GM04503 (cell line): ENCODE measurements at regions not wholly inside any gene's neighbourhood (a gene's known extent, or its start where the extent isn't known, plus 50 kb on each side); places are given as distances from the start of the nearest gene placed in this dataset.

Experiments
- DNase-seq: peaks from one replicate; pipeline ENCODE4 v3.0.0-alpha.2; 2012; ENCODE audit warnings: low read depth

DNA sequence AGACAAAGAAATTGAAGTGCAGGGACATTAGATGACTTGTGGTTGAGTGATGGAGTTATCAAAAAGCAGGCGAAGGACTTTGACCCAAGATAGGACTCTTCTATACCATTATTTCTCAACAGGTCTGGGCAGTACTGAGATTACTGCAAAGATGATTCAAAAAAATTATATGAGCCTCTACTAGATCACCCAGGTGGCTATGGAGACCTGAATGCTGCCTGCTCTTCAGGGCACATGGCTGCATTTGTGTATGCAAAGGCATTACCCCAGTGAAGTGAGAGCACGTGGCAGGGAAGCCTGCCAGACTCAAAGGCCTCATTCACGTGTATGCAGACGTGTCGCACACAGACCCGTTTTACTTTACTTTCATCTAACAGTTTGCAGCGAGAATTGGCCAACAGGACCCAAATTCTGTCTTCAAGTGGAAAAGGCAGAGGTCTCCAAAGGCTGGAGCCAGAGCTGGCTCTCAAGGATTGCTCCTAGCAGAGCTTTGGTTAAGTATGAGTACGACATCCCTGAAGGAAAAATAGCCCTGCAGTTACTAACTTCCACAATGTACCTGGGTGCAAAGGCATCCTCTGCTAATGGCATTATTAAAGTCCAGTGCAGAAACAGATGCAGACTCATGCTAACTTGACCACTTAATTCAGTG lies 113.8 kb upstream of the ARMC2 start:
- no peak for DNase-seq

DNA sequence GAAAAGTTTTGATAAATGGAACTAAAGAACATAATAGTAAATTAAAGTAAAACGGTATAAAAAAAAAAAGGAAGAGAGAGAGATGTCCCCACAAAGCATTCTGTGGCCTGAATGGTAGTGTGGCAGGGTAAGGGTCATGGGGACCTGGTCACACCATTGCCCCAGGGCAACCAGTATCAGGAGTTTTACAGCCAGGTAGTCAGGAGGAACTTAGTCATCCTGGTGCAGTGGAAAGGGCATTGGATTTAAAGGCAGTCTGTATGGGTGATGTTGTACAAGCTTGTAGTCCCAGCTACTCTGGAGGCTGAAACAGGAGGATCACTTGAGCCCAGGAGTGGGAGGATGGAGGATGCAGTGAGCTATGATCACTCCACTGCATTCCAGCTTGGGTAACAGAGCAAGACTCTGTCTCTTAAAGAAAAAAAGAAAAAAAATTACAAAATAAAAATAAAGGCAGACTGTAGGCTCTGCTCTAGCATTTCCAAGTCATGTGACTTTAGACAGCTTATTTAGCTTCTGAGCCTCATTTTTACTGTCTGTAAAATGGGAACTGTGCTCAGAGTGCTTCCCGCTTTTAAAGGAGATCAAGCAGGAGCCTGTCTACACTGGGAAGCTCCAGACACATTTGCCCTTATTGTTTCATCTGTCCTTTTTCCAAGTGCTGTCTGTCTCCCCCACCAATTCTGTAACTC lies 112.8 kb upstream of the ARMC2 start:
- no peak for DNase-seq

DNA sequence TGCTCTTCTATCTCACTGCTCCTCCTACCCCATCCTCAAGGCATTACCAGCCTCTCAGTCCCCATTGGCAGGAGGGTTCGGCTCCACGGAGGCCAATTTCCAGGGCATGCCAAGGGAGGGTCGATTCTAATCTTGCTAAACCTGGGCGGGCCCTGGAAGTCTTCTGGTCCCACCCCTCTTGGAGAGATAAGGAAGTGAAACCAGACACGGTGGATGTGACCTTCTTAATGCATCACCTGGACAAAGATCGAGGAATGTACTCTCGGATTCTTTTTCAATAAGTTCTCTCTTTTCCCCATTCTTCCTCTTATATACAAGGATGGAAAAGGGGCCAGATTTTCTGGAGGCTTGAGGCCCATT lies 112.2 kb upstream of the ARMC2 start:
- DNase-seq = no peak

DNA sequence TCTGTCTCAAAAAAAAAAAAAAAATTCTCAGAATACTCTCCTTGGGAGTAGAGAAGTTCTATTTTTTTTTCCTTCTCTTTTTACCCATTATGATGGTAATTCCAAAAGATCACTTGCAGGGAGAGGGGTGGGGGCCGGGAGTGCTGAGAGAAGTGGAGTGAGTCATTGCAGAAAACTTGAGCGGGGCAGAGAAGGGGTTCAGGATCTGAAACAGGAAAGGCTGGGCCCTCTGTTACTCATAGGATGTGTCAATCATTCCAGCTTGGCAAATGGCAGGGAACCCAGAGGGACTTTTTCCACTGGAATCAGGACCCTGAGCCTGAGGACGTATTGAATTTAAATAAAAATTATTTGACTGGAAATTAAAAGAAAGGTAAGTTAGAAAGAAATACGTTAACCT lies 111.4 kb upstream of the ARMC2 start:
- no peak for DNase-seq

DNA sequence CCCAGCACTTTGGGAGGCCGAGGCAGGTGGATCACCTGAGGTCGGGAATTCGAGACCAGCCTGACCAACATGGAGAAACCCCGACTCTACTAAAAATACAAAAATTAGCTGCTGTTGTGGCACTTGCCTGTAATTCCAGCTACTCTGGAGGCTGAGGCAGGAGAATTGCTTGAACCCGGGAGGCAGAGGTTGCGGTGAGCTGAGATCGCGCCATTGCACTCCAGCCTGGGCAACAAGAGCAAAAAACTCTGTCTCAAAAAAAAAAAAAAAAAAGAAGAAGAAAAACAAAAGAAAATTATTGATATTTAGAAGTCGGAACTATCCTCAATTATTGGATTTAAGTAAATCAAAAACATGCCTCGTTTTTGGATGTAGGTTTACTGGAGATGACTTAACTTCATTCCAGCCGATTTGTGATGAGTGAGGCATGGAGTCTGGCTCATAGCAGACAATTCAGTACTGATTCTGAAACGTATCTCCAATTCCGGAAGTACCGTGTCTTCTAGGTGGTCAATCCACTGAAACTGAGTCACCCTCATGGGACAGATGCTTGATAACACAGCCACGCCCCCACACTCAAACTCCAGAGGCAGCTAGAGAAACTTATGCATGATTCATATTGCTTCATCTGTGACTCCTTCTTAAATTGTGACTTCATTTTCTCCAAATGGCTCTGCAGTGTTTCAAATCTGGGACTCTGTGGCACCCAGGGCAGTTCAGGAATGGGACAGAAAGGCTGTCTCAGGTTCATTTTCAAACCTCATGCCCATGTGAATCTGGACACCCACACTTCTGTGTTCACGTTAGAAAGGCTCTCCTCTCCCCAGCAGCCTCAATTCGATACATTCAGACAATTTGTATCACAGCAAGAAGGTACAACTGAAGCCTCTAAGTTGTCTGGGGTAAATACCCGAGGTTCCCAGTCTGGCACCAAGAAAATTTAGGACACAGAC lies 110.4 kb upstream of the ARMC2 start:
- peak; percentile 92 for DNase-seq

DNA sequence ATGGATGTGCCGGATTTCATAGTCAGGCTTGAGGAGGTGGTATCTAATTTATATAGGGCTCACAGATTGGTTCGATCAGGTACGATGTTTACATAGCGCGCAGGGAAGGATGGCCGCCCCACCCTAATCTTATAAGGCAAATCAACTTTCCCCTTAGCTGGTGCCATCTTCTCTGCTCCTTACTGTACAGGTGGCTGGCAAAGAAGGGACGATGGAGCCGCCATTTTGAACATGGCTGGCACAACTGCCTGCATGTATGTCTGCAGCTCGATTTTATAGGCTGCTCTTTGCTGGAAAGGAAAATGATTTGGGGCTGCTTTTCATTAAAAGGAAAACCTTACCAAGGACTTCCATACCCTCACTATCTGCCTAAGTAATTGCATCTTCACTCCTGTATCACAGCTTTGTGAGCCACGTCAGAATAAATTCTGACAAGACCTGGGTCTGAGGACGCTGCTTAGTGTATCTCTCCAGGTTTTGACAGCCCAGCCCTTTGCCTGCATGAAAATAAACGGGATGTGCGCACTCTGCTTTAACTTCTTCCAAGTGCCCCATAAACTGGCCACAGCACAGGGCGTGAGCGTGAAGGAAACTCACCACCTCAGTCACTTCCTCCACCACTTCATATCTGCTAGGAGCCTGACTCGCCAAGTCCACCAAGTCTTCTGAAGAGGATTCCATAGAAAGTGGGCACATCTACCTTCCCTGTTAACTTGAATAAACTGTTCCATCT lies 109.4 kb upstream of the ARMC2 start:
- DNase-seq = no peak

DNA sequence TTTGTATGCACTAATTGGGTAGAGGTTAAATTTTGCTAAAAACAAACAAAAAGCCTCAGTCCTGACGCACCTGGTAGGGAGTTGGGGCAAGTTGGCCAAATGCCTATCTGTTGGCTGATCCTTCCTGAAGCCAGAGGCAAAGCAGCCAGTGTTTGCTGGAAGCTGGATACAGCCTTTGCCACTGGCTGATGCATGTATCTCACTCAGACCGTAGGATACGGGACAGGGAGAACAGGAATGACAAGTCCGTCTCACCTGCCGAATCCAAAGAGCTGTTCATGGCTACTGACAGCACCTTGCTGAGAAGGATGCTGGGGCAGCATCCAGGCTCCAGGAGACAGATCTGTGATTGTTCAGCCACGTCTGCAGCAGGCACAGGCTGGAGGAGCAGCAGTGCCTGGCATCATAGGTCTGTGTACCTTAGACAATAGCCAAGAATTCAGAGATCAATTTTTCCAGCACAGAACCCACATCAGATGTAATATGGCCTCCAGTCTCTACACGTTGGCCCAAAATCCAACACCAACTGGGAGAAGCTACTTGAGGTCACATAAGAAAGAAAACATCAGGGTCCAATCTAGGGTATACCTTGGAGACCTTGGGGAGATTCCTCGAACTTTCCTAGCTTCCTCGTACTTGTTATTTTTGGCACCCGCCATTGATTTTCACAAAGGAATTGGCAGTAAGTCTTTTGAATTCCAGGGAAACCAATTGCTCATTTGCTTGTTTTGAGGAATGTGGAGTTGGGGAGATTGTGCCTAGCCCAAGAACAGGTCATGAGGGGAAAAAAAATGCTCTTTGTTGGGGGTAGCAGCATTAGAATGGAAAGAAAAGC lies 108.5 kb upstream of the ARMC2 start:
- DNase-seq = no peak

DNA sequence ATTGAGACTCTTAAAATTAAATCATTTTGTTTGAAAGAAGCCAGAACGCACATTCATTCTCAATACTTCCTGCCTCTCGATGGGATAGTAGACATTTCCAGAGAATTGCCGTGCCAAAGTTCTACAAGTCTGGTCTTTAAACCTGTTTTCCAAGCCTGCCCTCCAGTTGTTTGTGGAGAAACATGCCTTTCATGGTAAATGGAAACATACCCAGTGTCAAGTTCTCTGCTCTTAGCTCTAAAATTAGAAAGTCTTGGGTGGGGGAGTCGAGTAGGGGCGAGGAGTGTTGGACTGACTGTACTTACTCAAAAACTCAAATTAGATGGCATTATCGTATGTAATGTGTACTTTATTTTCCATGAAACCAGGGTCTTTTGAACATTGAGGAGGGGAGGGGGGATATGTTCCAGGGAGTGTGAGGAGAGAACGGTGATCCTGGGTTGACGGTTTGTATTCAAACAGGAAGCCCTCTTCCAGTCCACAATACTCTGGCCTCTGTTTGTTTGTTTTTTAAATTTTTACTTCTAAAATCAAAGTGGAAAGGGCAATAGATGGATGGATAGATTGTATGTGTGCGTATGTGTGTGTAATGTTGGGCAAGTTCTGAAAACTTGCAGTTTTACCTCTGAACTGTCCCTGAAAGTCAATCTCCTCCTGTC lies 106.8 kb upstream of the ARMC2 start:
- DNase-seq = no peak

DNA sequence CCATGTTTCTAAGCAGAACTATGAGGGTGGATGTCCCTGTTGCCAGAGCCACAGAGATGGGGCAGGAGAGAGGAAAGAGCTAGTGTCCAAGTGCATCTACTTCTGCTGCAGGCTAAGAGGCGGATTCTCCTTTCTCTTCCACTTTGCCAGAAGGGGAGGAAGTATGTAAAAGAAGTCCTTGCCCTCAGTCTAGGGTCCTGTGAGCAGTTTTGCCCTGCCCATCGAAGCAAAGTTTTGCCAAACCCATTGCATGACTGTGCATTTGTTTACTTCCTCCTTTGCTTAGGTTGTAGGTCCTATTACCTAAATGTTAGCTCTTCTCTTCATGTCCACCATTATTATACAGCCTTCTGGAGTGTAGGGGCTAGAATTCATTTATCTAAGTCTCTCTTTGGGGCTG lies 106.2 kb upstream of the ARMC2 start:
- DNase-seq = no peak

DNA sequence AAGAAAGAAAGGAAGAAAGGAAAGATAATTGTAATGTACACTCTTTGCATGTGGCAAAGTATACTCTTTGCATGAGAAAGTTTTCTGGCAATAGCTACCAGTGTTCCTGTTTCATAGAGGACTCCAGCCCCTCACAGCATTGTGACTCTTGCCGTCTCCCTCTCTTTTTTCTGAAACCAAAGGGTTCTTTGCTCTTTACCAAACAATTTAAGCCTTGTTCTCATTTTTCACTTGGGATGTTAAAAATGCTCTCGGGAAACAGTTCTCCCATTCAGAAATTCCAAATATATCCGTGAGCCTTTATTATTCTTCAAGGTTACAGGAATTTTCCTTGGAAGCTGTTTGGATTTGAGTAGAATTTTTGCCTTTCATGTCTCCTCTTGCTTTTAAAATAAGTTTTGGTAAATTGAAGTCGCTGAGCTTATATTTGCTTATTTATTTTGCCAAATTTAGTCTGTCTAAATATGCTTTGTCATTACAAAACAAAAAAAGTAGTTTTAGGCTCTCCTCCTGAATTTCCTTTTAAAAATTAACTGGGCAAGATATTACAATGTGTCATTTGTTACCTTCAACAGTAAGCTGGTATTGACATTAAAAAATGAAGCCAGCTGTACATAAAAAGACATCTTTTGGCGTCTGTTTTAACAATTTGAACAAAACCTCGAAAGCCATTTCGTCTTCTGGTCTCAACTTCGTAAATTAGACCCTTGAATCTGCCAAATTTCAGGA lies 103.8 kb upstream of the ARMC2 start:
- DNase-seq = no peak

DNA sequence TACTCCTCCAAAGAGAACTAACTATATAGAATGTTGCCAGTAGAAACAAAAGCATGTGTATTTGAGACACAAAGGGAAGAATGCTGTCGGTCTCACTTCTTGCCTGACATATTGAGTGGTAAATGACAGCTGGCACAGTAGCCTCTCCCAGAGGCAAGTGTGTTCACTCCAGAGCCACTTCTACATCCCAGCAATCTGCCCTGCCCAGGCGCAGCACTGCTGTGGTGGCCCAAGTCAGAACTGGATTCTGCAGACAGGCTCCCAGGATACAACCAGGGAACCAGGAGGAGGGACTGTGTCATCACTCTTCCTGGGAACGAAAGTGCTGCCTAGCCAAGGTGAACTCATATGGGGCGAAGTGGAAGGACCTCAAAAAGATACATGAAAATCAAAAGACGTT lies 103.2 kb upstream of the ARMC2 start:
- no peak for DNase-seq

DNA sequence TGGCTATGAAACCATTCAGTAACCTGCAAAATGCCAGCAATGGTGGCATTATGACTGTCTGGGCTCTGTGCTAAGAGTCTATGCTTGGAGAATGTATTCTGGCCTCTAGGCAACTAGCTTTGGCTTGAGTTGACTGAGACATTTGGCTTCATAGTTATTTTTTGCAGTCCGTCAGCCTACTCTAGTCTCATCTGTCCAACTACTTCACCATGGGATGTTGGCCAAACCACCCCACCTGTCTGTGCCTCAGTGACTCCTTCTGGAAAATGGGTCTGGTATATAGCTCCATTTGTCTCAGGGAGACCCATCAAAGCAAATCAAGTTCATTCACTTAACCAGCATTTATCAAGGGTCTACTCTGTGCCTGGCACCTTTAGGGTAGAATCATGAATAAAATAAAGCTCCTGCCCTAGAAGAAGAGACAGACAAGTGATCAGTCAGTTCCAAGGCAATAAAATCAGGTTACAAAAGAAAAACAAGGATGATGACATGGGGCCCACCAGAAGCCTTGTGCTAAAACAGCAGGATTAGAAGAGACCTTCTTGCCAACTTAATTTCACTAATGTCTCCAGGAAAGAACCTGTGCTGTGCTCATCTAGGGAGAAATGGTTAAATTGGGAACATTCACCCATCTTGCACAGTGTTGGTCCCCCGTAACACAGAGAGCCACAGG lies 102.4 kb upstream of the ARMC2 start:
- no peak for DNase-seq

DNA sequence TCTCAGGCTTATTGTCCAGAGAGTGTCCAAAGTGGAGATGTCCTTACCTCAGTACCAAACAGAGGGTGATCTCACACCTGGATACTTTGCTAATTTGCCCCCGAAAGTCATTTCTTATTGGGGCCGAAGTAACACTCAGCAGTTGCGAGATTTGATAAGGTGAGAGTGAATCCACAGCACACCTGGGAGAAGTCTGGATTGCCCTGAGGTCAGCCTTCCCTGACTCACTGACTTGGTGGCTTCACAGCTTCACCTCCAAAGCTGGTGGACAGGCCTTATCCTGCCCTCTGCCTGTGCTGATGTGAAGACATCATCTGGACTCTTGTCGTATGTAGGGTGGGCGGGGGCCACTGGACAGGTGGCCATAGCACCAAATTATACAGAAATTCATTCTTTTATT lies 101.9 kb upstream of the ARMC2 start:
- no peak for DNase-seq

DNA sequence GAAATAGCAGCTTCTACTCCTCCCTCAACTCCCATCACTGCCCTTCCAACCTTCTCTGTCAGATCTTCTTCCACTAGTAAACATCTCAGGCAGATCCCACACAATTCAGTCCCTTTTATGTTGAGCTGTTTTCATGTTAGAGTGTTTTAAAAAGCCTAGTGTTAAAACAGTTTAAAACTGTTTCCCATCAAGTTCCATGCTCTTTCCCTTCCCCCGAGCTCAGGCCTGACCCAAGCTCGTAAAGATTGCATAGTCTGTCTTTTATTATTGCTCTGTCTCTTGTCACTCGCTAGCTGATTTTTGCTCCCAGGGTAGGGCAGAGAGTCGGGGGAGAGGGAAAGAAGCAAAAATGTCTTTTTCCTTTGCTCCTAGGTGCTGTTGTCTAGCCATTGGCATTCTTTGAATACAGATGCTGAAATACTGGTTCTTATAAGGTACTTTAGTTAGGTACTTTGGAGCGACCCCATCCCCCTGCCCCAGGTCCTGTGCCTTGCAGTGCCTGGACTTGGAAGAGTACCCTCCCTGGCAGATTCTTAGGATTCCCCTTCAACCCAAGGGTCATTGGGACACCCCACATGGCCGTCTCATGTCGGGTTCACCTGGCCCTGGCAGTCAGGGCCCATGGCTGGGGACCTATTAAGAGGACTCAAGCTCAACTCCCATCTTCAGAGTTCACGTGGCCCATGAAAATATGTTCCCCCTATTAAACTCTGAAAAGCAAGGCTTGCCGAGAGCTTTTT lies 101.2 kb upstream of the ARMC2 start:
- no peak for DNase-seq

DNA sequence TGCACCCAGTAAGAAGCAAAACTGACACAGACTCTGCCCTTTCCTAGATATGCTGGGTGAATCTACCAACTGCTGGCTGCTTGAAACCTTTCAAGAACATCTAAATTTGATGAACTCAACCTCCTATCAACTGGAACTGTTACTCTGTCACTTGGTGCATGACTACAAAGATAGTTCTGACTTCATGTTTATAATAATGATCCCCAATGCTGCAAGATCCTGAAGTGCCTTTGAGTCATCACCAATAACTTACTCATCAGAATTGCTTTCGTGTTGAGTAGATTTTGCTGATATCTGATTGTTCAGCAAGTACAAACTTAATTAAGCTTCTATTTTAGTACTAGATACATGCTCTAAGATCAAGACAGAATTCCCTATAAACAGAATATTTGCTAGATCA lies 100.2 kb upstream of the ARMC2 start:
- no peak for DNase-seq

DNA sequence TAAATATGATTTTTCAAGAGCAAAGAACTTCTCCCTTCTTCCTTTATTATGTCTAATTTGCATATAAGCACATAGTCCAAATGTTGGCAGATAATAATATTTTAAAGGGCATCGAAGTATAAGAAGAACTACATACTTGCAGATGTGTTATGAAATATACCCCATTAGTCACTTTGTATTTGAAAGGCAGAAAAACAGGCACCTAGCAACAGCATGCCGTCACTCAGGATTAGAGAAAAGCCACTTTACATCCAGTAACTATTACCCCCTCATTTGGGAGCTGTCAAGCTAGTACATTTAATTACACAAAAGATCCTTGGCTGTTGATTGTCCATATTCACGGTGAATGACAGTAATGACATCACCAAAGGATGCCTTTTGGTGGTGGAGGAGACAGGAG lies 99.3 kb upstream of the ARMC2 start:
- DNase-seq = no peak

DNA sequence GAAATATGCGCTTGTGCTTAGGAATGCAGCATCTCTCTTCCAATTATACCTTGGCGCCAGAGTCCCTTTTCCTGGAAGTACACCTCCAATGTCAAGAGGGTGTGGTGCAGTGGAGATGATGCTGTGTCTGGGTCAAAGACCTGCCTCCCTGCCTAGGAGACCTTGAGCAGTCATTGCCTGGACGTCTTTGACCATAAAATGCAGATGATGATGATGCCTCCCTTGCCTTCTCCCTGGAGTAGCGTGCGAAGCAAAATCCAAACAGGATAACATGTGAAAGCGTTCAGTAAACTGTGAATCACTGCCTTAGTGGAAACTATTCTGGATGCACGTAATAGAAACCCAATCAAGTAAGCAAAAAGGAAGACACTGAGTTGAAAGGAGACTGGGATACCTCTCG lies 97.4 kb upstream of the ARMC2 start:
- DNase-seq = peak; percentile 80

DNA sequence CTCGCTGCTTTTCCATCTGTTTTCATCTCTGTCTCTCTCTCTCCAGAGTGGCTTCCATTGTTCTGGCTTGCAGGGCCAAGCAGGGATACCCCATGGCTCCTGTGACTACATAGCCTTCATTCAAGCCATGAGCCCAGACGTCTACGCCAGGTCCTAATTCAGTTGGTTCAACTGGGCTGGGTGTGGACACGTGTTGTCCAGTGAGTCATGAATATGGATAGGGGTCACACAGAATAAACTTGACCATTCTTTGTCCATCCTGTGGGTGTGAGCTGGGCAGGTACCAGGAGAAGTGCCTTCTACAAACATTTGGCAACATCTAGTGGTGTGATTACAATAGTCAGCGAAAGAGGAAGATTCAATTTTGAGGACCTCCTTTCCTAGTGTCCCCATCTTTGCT lies 96.9 kb upstream of the ARMC2 start:
- DNase-seq = no peak
